Fibroblast of the aortic adventitia (primary cell): ENCODE measurements at regions not wholly inside any gene's neighbourhood (a gene's known extent, or its start where the extent isn't known, plus 50 kb on each side); places are given as distances from the start of the nearest gene placed in this dataset.

ENCODE experiments used
- DNase-seq: peaks from one replicate; pipeline ENCODE4 v3.0.0-alpha.2; 2010; ENCODE audit warnings: low read depth
- H3K4me3 ChIP-seq: 2 replicates; pipeline ENCODE4 v1.5.1; 2011; ENCODE audit warnings: low read depth, mild to moderate bottlenecking, control low read depth, low read length, moderate library complexity
- CTCF ChIP-seq: IDR thresholded peaks from 2 replicates; pipeline ENCODE4 v1.5.1; 2011; ENCODE audit warnings: mild to moderate bottlenecking, low read length, control low read depth, inconsistent platforms; ENCODE audit not compliant: insufficient read depth

GRCh38 chr11:70782401-70782913 is 384.1 kb downstream of the CTTN start:
- DNase-seq = no peak
- no peak for TF ChIP-seq CTCF
- H3K4me3 ChIP-seq = no peak overlapping the region

- no peak overlapping the region for H3K4me3 ChIP-seq
- no peak for DNase-seq
- TF ChIP-seq CTCF = no peak
These were observed 385.0 kb downstream of the CTTN start for GRCh38 chr11:70783356-70783755.

GRCh38 chr11:70783821-70784220 is 385.5 kb downstream of the CTTN start:
- no peak for TF ChIP-seq CTCF
- DNase-seq = no peak
- no peak overlapping the region for H3K4me3 ChIP-seq

- DNase-seq = no peak
- H3K4me3 ChIP-seq = no peak overlapping the region
- TF ChIP-seq CTCF = no peak
These were observed 387.0 kb downstream of the CTTN start for GRCh38 chr11:70785372-70785771.

- TF ChIP-seq CTCF = no peak
- DNase-seq = no peak
- H3K4me3 ChIP-seq = no peak overlapping the region
These were observed 387.8 kb downstream of the CTTN start for GRCh38 chr11:70786021-70786665.

GRCh38 chr11:70788248-70789022 is 390.1 kb downstream of the CTTN start:
- peak; percentile 80 for DNase-seq
- TF ChIP-seq CTCF = no peak
- H3K4me3 ChIP-seq = no peak overlapping the region
